ENCODE measurements at regions not wholly inside any gene's neighbourhood (a gene's known extent, or its start where the extent isn't known, plus 50 kb on each side); places are given as distances from the start of the nearest gene placed in this dataset.

DNA sequence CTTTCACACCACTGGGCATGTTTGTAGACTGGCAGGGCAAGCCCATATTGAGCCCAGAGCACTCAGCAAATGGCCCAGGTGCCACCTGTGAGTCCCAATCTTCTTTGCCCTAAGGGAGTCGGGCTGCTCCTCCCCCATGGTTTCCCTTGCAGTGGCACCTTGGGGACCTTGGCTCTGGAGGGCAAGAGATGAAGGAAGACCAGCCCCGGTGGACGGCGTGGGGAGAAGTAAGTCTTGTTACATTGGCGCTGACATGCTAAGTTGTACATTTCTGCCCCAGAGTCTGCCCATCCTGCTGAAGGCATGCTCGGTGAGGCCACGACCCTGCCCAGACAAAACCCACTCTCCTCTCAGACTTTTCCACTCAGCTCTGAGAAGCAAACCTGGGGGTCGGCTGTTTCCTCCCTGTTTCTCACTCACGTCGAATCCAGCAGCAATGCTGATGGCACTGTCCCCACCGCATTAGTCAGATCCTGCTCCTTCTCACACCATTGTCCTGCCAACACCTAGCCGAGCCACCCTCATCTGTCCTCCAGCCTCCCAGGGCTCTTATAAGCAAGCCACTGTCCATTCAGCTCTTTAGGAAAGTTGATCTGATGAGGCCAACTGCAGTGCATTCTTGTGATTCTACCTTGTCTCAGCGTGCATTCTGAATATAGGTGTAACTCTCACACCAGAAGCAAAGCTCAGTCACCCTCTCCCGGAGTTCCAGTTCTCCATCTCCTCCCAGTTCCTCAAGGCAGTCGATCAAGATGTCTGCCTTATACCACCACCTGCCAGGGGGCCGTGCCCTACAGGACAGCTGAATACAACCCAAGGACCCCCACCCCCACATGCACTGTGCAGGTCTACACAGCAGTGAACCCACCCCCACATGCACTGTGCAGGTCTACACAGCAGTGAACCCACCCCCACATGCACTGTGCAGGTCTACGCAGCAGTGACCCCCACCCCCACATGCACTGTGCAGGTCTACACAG lies 827.1 kb downstream of the TBC1D22A start:
- no peak for FAIRE-seq
- TF ChIP-seq, protein P1, sequence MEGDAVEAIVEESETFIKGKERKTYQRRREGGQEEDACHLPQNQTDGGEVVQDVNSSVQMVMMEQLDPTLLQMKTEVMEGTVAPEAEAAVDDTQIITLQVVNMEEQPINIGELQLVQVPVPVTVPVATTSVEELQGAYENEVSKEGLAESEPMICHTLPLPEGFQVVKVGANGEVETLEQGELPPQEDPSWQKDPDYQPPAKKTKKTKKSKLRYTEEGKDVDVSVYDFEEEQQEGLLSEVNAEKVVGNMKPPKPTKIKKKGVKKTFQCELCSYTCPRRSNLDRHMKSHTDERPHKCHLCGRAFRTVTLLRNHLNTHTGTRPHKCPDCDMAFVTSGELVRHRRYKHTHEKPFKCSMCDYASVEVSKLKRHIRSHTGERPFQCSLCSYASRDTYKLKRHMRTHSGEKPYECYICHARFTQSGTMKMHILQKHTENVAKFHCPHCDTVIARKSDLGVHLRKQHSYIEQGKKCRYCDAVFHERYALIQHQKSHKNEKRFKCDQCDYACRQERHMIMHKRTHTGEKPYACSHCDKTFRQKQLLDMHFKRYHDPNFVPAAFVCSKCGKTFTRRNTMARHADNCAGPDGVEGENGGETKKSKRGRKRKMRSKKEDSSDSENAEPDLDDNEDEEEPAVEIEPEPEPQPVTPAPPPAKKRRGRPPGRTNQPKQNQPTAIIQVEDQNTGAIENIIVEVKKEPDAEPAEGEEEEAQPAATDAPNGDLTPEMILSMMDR (IDR thresholded peaks at IDR 0.05; ENCODE audit: insufficient read depth, missing control alignments): no peak
- no peak for DNase-seq (ENCODE audit: insufficient read length, low spot score)

GRCh38 chr22:47588578-47588960 lies 826.1 kb downstream of the TBC1D22A start:
- no peak for FAIRE-seq
- no peak for DNase-seq (ENCODE audit: insufficient read length, low spot score)
- TF ChIP-seq, protein P1 (IDR thresholded peaks at IDR 0.05; ENCODE audit: insufficient read depth, missing control alignments): no peak

- TF ChIP-seq, protein P1 (IDR thresholded peaks at IDR 0.05; ENCODE audit: insufficient read depth, missing control alignments): no peak
- DNase-seq (ENCODE audit: insufficient read length, low spot score) (no peak), FAIRE-seq (no peak)
Measured at GRCh38 chr22:47587861-47588577, 825.6 kb downstream of the TBC1D22A start.

DNA sequence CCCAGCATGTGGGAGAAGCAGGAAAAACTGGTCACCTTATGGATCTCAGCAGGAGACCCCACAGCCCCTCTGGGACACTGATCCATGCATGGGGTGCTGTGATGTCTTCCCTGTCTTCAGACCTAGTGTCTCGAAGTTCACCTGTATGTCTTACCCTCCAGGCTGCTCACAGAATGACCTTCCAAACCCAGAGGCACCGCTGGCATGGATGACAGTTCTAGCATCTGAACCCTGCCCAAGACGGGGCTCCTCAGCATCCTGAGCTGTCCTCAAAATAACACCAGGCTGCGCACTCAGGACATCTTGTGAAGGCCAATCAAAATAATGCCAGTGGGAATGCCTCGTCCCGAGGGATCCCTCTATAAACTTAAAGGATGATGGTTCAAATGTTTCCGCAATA lies 824.9 kb downstream of the TBC1D22A start:
- DNase-seq (ENCODE audit: insufficient read length, low spot score) (no peak), FAIRE-seq (no peak)
- TF ChIP-seq, protein P1 (IDR thresholded peaks at IDR 0.05; ENCODE audit: insufficient read depth, missing control alignments): no peak

- FAIRE-seq (no peak), DNase-seq (ENCODE audit: insufficient read length, low spot score) (no peak)
- TF ChIP-seq, protein P1 (IDR thresholded peaks at IDR 0.05; ENCODE audit: insufficient read depth, missing control alignments): no peak
Measured at GRCh38 chr22:47586946-47587345, 824.5 kb downstream of the TBC1D22A start.

DNA sequence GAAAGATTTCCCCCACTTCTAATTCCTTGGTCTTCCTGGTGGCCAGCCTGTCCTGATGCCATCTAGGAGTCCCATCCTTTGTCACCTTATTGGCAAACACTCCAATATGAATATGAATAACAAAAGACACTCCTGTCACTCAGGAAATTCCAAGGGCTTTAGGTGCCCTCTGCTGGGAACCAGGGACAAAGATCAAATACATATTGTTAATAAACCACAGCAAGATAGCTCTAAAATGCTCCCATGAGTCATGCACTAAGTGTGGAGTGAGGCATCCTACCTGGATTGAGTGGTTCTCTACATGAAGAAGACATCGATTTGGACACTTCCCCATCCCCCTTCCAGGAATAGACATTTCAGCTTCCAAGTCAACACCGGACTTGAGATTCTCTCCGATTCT lies 823.6 kb downstream of the TBC1D22A start:
- TF ChIP-seq, protein P1 (IDR thresholded peaks at IDR 0.05; ENCODE audit: insufficient read depth, missing control alignments): no peak
- DNase-seq (ENCODE audit: insufficient read length, low spot score) (no peak), FAIRE-seq (no peak)

Measured in D721Med (cell line).